OCI-LY3 (cell line): ENCODE measurements at regions not wholly inside any gene's neighbourhood (a gene's known extent, or its start where the extent isn't known, plus 50 kb on each side); places are given as distances from the start of the nearest gene placed in this dataset.
A peak's percentile ranks its signal among the peaks of the same experiment; 100 is the strongest.
"Not testable (repeated sequence)": the region's sequence is repeated elsewhere in the genome, so short reads cannot be mapped to it uniquely, and the experiment has no call there.

Experiments used
- H2AFZ ChIP-seq: fragments of 200-600, 300-600 bp; shearing (Covaris generic); 2 replicates; pipeline ENCODE4 v1.6.0; 2014; ENCODE audit warnings: antibody characterized with exemption, low read depth, low read length
- H3K27ac ChIP-seq: fragments of 200-600, 300-600 bp; sonication (generic); 2 replicates; pipeline ENCODE4 v1.5.1; 2014; ENCODE audit warnings: mild to moderate bottlenecking, low read length, moderate library complexity, mixed read lengths
- H3K27me3 ChIP-seq: fragments of 200-600, 300-600 bp; sonication (generic); 2 replicates; pipeline ENCODE4 v1.6.1; 2014; ENCODE audit warnings: low read depth, low read length, mixed read lengths
- H3K36me3 ChIP-seq: fragments of 200-600, 300-600 bp; sonication (generic); replicated peaks from 2 replicates; pipeline ENCODE3; 2014; ENCODE audit warnings: low read depth, low read length, mixed read lengths
- H3K4me1 ChIP-seq: fragments of 300-600, 200-600 bp; sonication (generic); 2 replicates; pipeline ENCODE4 v1.6.1; 2014; ENCODE audit warnings: low read length, mixed read lengths
- H3K4me2 ChIP-seq: fragments of 200-600, 300-600 bp; sonication (generic); 2 replicates; pipeline ENCODE4 v1.6.1; 2014; ENCODE audit warnings: low read length, mixed read lengths
- H3K4me3 ChIP-seq: fragments of 300-600, 200-600 bp; sonication (generic); 2 replicates; pipeline ENCODE4 v1.5.1; 2014; ENCODE audit warnings: antibody characterized with exemption, mild to moderate bottlenecking, low read length, moderate library complexity
- H3K79me2 ChIP-seq: fragments of 300-600, 200-600 bp; shearing (Covaris generic); 2 replicates; pipeline ENCODE4 v1.6.1; 2014; ENCODE audit warnings: mild to moderate bottlenecking, low read length, mixed read lengths
- H3K9ac ChIP-seq: fragments of 300-600, 200-600 bp; shearing (Covaris generic); 2 replicates; pipeline ENCODE4 v1.6.0; 2014; ENCODE audit warnings: mild to moderate bottlenecking, low read length, moderate library complexity
- H3K9me3 ChIP-seq: fragments of 200-600, 300-600 bp; shearing (Covaris generic); 2 replicates; pipeline ENCODE4 v1.6.1; 2014; ENCODE audit warnings: low read length, mixed read lengths; ENCODE audit not compliant: insufficient read depth
- H4K20me1 ChIP-seq: fragments of 200-600, 300-600 bp; sonication (generic); 2 replicates; pipeline ENCODE4 v1.6.1; 2016; ENCODE audit warnings: low read length, mixed read lengths; ENCODE audit not compliant: insufficient read depth
- CTCF ChIP-seq: fragments of 200-600, 300-600 bp; sonication (generic); IDR thresholded peaks from 2 replicates; pipeline ENCODE4 v1.5.1; 2014; ENCODE audit warnings: antibody characterized with exemption, low read length, low read depth
- EZH2phosphoT487 ChIP-seq: fragments of 200-600 bp; shearing (Covaris generic); IDR thresholded peaks from 2 replicates; pipeline ENCODE4 v1.6.1; 2018; ENCODE audit warnings: antibody characterized with exemption, mixed run types, low read depth

GRCh38 chr19:28541602-28542393, 671.2 kb downstream of the UQCRFS1 start:
- H2AFZ ChIP-seq: peak overlapping the region; percentile 95
- TF ChIP-seq CTCF: no peak
- TF ChIP-seq EZH2phosphoT487: no peak

DNA sequence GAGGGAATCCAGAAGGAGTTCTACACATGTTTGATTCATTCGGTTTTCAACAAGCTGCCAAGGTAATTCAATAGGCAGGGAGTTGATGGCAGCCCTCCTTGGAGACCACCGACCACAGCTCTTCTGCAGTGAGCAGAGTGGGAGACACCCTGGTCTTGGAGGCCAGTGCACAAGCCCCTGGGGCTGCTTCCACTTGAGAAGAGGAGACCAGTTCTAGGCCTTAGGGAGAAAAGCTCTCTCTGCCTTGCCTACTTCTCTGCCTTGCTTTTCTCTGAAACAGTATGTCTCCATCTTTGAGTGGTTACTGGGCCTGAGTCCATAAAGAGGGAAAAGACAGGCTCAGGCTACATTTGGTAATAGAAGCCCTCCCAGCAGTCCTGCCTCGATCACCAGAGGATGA, 671.9 kb downstream of the UQCRFS1 start:
- Histone ChIP-seq H3K79me2 (no peaks in the 10 kb centered on the region), H4K20me1 (no peaks in the 10 kb centered on the region), H3K27me3 (no peaks in the 10 kb centered on the region), H3K27ac (peak overlapping the region; percentile 92), H2AFZ (peak overlapping the region; percentile 95), H3K4me2 (peak overlapping the region; percentile 69), H3K9me3 (peaks cover 18% of the 10 kb centered on the region), H3K9ac (peak overlapping the region; percentile 70), H3K36me3 (peaks cover 16% of the 10 kb centered on the region), H3K4me3 (peak overlapping the region; percentile 44; the same call in 1 of the 2 replicates), H3K4me1 (peaks cover 50% of the 10 kb centered on the region)
- TF ChIP-seq CTCF (no peak), EZH2phosphoT487 (no peak)

More at GRCh38 chr19:28541602-28542393, 671.2 kb downstream of the UQCRFS1 start:
- Histone ChIP-seq H3K4me2 (peak overlapping the region; percentile 69), H3K9me3 (peaks cover 15% of the 10 kb centered on the region), H3K36me3 (peaks cover 14% of the 10 kb centered on the region), H3K79me2 (no peaks in the 10 kb centered on the region), H4K20me1 (no peaks in the 10 kb centered on the region), H3K4me1 (peaks cover 50% of the 10 kb centered on the region), H3K4me3 (peak overlapping the region; percentile 44), H3K27me3 (no peaks in the 10 kb centered on the region), H3K9ac (peak overlapping the region; percentile 70), H3K27ac (peak overlapping the region; percentile 92)

- Histone ChIP-seq H3K36me3 (peaks cover 18% of the 10 kb centered on the region), H3K4me1 (peaks cover 47% of the 10 kb centered on the region), H3K9me3 (peaks cover 18% of the 10 kb centered on the region), H2AFZ (peak overlapping the region; percentile 95; the same call in 1 of the 2 replicates), H3K27ac (peak overlapping the region; percentile 92)
- not testable (repeated sequence) for H4K20me1 ChIP-seq, H3K4me3 ChIP-seq, H3K27me3 ChIP-seq, H3K79me2 ChIP-seq, H3K4me2 ChIP-seq, H3K9ac ChIP-seq
These were observed 672.6 kb downstream of the UQCRFS1 start for GRCh38 chr19:28540385-28540784.

DNA sequence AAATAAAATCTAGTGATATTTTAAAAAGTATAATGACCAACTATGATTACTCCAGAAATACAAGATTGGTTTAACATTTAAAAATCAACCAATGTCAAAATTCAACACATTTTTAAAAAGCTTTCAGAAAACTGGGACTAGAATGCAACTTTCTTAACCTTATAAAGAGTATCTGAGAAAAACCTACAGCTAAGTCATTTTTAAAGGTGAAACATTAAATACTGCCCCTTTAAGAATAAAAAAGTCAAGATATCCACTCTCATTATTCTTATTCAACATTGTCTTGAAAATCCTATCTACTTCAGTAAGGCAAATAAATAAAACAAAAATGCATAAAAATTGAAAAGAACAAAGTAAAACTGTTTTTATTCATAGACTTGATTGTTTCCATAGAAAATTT, 673.2 kb downstream of the UQCRFS1 start:
- no peak for TF ChIP-seq CTCF
- no peak for TF ChIP-seq EZH2phosphoT487
- Histone ChIP-seq H3K4me2 (no peak overlapping the region), H3K4me3 (no peak overlapping the region)

GRCh38 chr19:28538579-28538978, 674.4 kb downstream of the UQCRFS1 start:
- peaks cover 24% of the 10 kb centered on the region for H3K9me3 ChIP-seq

More for the DNA sequence above, 673.2 kb downstream of the UQCRFS1 start:
- Histone ChIP-seq H3K79me2 (no peaks in the 10 kb centered on the region), H3K27ac (no peak overlapping the region), H3K4me1 (peaks cover 44% of the 10 kb centered on the region), H2AFZ (no peak overlapping the region), H3K9me3 (peaks cover 21% of the 10 kb centered on the region), H3K36me3 (peaks cover 21% of the 10 kb centered on the region), H3K27me3 (no peaks in the 10 kb centered on the region), H4K20me1 (no peaks in the 10 kb centered on the region), H3K9ac (no peak overlapping the region)

More at GRCh38 chr19:28538579-28538978, 674.4 kb downstream of the UQCRFS1 start:
- H4K20me1 ChIP-seq, H2AFZ ChIP-seq, H3K27ac ChIP-seq, H3K4me2 ChIP-seq, H3K4me3 ChIP-seq, H3K79me2 ChIP-seq, H3K9ac ChIP-seq, H3K27me3 ChIP-seq: not testable (repeated sequence)
- peaks cover 32% of the 10 kb centered on the region for H3K4me1 ChIP-seq
- peaks cover 23% of the 10 kb centered on the region for H3K36me3 ChIP-seq
